KMS-11 (cell line): ENCODE measurements at regions not wholly inside any gene's neighbourhood (a gene's known extent, or its start where the extent isn't known, plus 50 kb on each side); places are given as distances from the start of the nearest gene placed in this dataset.

ENCODE experiments used
- H2AFZ ChIP-seq: fragments of 200-600 bp; sonication (generic); 2 replicates; pipeline ENCODE4 v1.6.1; 2016; ENCODE audit warnings: antibody characterized with exemption, mixed run types, low read depth
- H3K27ac ChIP-seq: fragments of 200-600 bp; sonication (generic); 2 replicates; pipeline ENCODE4 v1.6.1; 2016; ENCODE audit warnings: mild to moderate bottlenecking, mixed run types
- H3K27me3 ChIP-seq: fragments of 200-600 bp; sonication (generic); 2 replicates; pipeline ENCODE4 v1.6.1; 2017; ENCODE audit warnings: mild to moderate bottlenecking, low read depth, mixed run types, moderate library complexity; ENCODE audit not compliant: insufficient read depth
- H3K36me3 ChIP-seq: fragments of 200-600 bp; sonication (generic); 2 replicates; pipeline ENCODE4 v1.6.1; 2017; ENCODE audit warnings: mild to moderate bottlenecking, mixed run types; ENCODE audit not compliant: insufficient read depth
- H3K4me1 ChIP-seq: fragments of 200-600 bp; sonication (generic); 2 replicates; pipeline ENCODE4 v1.6.1; 2016; ENCODE audit warnings: mild to moderate bottlenecking, low read depth, mixed run types; ENCODE audit not compliant: poor library complexity, severe bottlenecking
- H3K4me2 ChIP-seq: fragments of 200-600 bp; sonication (generic); 2 replicates; pipeline ENCODE4 v1.7.0; 2016; ENCODE audit warnings: mild to moderate bottlenecking, mixed run types
- H3K4me3 ChIP-seq: fragments of 200-600 bp; sonication (generic); IDR thresholded peaks from 2 replicates; pipeline ENCODE4 v1.6.1; 2017; ENCODE audit warnings: low read depth, low read length, mixed read lengths; ENCODE audit not compliant: insufficient read depth
- H3K79me2 ChIP-seq: fragments of 200-600 bp; sonication (generic); 2 replicates; pipeline ENCODE4 v1.6.1; 2016; ENCODE audit warnings: low read depth, mixed run types; ENCODE audit not compliant: insufficient read depth
- H3K9ac ChIP-seq: fragments of 200-600 bp; sonication (generic); 2 replicates; pipeline ENCODE4 v1.6.1; 2016; ENCODE audit warnings: mild to moderate bottlenecking, mixed run types
- H4K20me1 ChIP-seq: fragments of 200-600 bp; sonication (generic); 2 replicates; pipeline ENCODE4 v1.6.1; 2016; ENCODE audit warnings: mild to moderate bottlenecking, mixed run types; ENCODE audit not compliant: insufficient read depth
- CTCF ChIP-seq: fragments of 200-600 bp; sonication (generic); conservative IDR thresholded peaks from 2 replicates; pipeline ENCODE4 v1.6.1; 2017; ENCODE audit warnings: low read depth, mild to moderate bottlenecking, antibody characterized with exemption, low read length, moderate library complexity, mixed read lengths

DNA sequence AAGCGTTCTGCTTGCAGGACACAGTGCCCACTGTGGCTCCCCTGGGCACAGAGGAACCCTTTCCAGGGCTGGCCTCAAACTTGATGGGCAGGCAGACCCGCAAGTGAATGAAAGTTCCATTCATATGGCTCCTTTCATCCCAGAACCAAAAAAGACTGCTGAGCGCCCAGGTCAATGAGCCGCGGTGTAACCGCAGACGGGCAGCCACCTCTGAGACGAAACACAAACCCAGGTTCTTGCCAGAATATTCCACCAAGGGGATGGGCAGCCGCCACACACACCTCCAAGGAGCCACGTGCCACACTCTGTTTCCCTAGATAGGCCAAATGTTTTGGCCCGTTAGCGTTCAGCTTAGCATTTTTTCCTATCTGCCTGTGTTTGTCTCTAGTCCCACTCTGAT lies 82.8 kb upstream of the IGF1R start:
- Histone ChIP-seq H3K79me2 (no peaks in the 10 kb centered on the region), H3K9ac (no peak overlapping the region), H3K36me3 (no peaks in the 10 kb centered on the region), H2AFZ (no peak overlapping the region), H3K4me1 (no peaks in the 10 kb centered on the region), H3K27ac (no peak overlapping the region), H3K27me3 (no peaks in the 10 kb centered on the region), H3K4me2 (no peak overlapping the region), H4K20me1 (no peaks in the 10 kb centered on the region), H3K4me3 (no peak overlapping the region)
- TF ChIP-seq CTCF: no peak

- Histone ChIP-seq H3K79me2 (no peaks in the 10 kb centered on the region), H3K4me1 (no peaks in the 10 kb centered on the region), H3K27ac (no peak overlapping the region), H3K4me3 (no peak overlapping the region), H2AFZ (no peak overlapping the region), H3K36me3 (no peaks in the 10 kb centered on the region), H3K27me3 (no peaks in the 10 kb centered on the region), H3K4me2 (no peak overlapping the region), H4K20me1 (no peaks in the 10 kb centered on the region), H3K9ac (no peak overlapping the region)
- TF ChIP-seq CTCF: no peak
These were observed 80.4 kb upstream of the IGF1R start for GRCh38 chr15:98567951-98568350.

DNA sequence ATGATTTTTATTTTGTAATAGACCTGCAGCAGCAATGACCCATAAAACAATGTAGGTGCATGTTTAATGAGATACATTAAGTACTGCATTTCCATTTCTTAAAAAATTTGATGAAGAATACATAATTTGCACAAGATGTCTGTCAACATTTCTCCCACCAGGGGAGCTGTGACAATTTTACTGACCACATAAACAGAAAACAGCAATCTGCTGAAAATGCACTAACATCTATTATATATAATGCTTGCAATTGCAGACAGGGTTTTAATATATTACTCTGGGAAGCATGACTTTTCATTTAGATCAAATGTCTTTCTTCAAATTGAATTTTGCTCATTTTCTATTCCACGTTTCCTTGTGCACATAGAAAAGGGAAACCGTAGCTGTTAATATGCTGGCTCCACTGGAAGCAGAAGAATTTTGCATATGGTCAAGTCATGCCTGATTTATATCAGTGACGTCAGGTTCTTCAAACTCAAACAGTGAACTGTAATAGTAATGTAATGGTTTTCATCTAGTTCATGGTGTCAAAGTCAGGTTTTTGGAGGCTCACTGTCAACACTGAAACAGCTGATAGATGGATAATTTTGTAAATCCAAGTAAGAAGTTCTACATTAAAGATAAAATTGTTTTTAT lies 79.8 kb upstream of the IGF1R start:
- H4K20me1 ChIP-seq: no peaks in the 10 kb centered on the region
- no peak overlapping the region for H2AFZ ChIP-seq
- no peak overlapping the region for H3K4me2 ChIP-seq
- H3K27ac ChIP-seq: no peak overlapping the region
- TF ChIP-seq CTCF: no peak; the same call in 1 of the 2 replicates
- H3K27me3 ChIP-seq: no peaks in the 10 kb centered on the region
- no peaks in the 10 kb centered on the region for H3K36me3 ChIP-seq
- H3K4me3 ChIP-seq: no peak overlapping the region
- H3K4me1 ChIP-seq: no peaks in the 10 kb centered on the region
- no peaks in the 10 kb centered on the region for H3K79me2 ChIP-seq
- H3K9ac ChIP-seq: no peak overlapping the region

DNA sequence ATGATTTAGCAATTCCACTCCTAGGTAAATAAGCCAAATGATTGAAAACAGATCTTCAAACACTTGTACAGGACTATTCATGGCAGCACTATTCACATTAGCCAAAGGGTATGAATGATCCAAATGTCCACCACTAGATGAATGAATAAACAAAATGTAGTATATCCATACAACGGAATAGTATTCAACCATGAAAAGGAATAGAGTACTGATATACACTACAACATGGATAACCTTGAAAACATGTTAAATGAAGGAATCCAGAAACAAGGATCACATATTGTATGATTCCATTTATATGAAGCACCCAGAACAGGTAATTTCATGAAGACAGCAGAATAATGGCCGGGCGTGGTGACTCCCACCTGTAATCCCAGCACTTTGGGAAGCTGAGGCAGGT lies 78.2 kb upstream of the IGF1R start:
- no peak for TF ChIP-seq CTCF
- Histone ChIP-seq H4K20me1 (no peaks in the 10 kb centered on the region), H2AFZ (no peak overlapping the region), H3K27ac (no peak overlapping the region), H3K4me1 (no peaks in the 10 kb centered on the region), H3K36me3 (no peaks in the 10 kb centered on the region), H3K4me2 (no peak overlapping the region), H3K79me2 (no peaks in the 10 kb centered on the region), H3K9ac (no peak overlapping the region), H3K4me3 (no peak overlapping the region), H3K27me3 (no peaks in the 10 kb centered on the region)
